Mesenchymal stem cell (in vitro differentiated cells and primary cell): ENCODE measurements at regions not wholly inside any gene's neighbourhood (a gene's known extent, or its start where the extent isn't known, plus 50 kb on each side); places are given as distances from the start of the nearest gene placed in this dataset.

Source experiments
- DNase-seq: peaks from one replicate; pipeline ENCODE4 v3.0.0-alpha.2; 2013
- H2AFZ ChIP-seq: one replicate; pipeline ENCODE4 v1.6.1; 2013; ENCODE audit warnings: low read depth, mild to moderate bottlenecking, control low read depth, inconsistent platforms, low read length, moderate library complexity
- H2AK5ac ChIP-seq: 2 replicates; pipeline ENCODE4 v1.6.1; 2013; ENCODE audit warnings: low read length, moderate library complexity, mild to moderate bottlenecking, inconsistent platforms; ENCODE audit not compliant: severe bottlenecking
- H2BK120ac ChIP-seq: one replicate; pipeline ENCODE4 v1.6.1; 2013; ENCODE audit warnings: low read depth, mild to moderate bottlenecking, inconsistent platforms, low read length, moderate library complexity
- H2BK12ac ChIP-seq, 2 experiments: one replicate each; pipeline ENCODE4 v1.6.1; 2013; ENCODE audit warnings: inconsistent platforms in 2 of 2, low read length in 2 of 2, mild to moderate bottlenecking in 2 of 2, moderate library complexity in 2 of 2, control low read depth in 1 of 2
- H2BK15ac ChIP-seq: one replicate; pipeline ENCODE4 v1.6.1; 2013; ENCODE audit warnings: mild to moderate bottlenecking, low read depth, inconsistent platforms; ENCODE audit not compliant: poor library complexity, severe bottlenecking
- H2BK5ac ChIP-seq: 2 replicates; pipeline ENCODE4 v1.6.1; 2013; ENCODE audit warnings: low read depth, mild to moderate bottlenecking, low read length, control low read depth, inconsistent platforms; ENCODE audit not compliant: poor library complexity, severe bottlenecking
- H3K14ac ChIP-seq, 2 experiments: one replicate each; pipeline ENCODE4 v1.6.1; 2013; ENCODE audit warnings: inconsistent platforms in 2 of 2, low read length in 2 of 2, control low read depth in 1 of 2, mild to moderate bottlenecking in 1 of 2, moderate library complexity in 1 of 2
- H3K18ac ChIP-seq, 2 experiments: one replicate each; pipeline ENCODE4 v1.6.1; 2013; ENCODE audit warnings: inconsistent platforms in 2 of 2, low read length in 2 of 2, control low read depth in 1 of 2, low read depth in 1 of 2, mild to moderate bottlenecking in 1 of 2
- H3K23ac ChIP-seq, 2 experiments: one replicate each; pipeline ENCODE4 v1.6.1; 2013; ENCODE audit warnings: inconsistent platforms in 2 of 2, low read length in 2 of 2, mild to moderate bottlenecking in 2 of 2, moderate library complexity in 2 of 2, control low read depth in 1 of 2
- H3K27ac ChIP-seq: 2 replicates; pipeline ENCODE4 v1.5.1; 2013; ENCODE audit warnings: mild to moderate bottlenecking, moderate library complexity, low read length, control low read depth, inconsistent platforms; ENCODE audit not compliant: poor library complexity, severe bottlenecking
- H3K27me3 ChIP-seq, 2 experiments: 2 replicates each; pipeline versions ENCODE4 v1.6.1 to v1.7.0; 2013; ENCODE audit warnings: low read length in 2 of 2, mild to moderate bottlenecking in 2 of 2, moderate library complexity in 2 of 2, control low read depth in 1 of 2, inconsistent platforms in 1 of 2; ENCODE audit not compliant: control insufficient read depth in 1 of 2, insufficient read depth in 1 of 2
- H3K36me3 ChIP-seq, 2 experiments: 2 replicates each; pipeline versions ENCODE4 v1.6.1 to v1.7.0; 2013; ENCODE audit warnings: low read length in 2 of 2, control low read depth in 1 of 2, inconsistent platforms in 1 of 2, low read depth in 1 of 2, mild to moderate bottlenecking in 1 of 2; ENCODE audit not compliant: insufficient read depth in 2 of 2, control insufficient read depth in 1 of 2
- H3K4ac ChIP-seq, 2 experiments: one replicate each; pipeline ENCODE4 v1.6.1; 2013; ENCODE audit warnings: inconsistent platforms in 2 of 2, low read length in 2 of 2, mild to moderate bottlenecking in 2 of 2, moderate library complexity in 2 of 2, control low read depth in 1 of 2, low read depth in 1 of 2
- H3K4me1 ChIP-seq: 2 replicates; pipeline ENCODE4 v1.6.1; 2013; ENCODE audit warnings: low read depth, low read length, control low read depth; ENCODE audit not compliant: control insufficient read depth, insufficient read depth
- H3K4me2 ChIP-seq: 2 replicates; pipeline ENCODE4 v1.6.1; 2013; ENCODE audit warnings: low read length, mild to moderate bottlenecking, inconsistent platforms; ENCODE audit not compliant: poor library complexity, severe bottlenecking
- H3K4me3 ChIP-seq, 2 experiments: 2 replicates each; pipeline versions ENCODE4 v1.5.1 to v1.7.0; 2013; ENCODE audit warnings: low read length in 2 of 2, mild to moderate bottlenecking in 2 of 2, control low read depth in 1 of 2, low read depth in 1 of 2; ENCODE audit not compliant: insufficient read depth in 1 of 2
- H3K79me1 ChIP-seq: replicated peaks from 2 replicates; pipeline ENCODE4 v1.6.1; 2013; ENCODE audit warnings: mild to moderate bottlenecking, control low read depth, low read length, inconsistent platforms; ENCODE audit not compliant: poor library complexity, severe bottlenecking
- H3K9ac ChIP-seq: 2 replicates; pipeline ENCODE4 v1.7.0; 2013; ENCODE audit warnings: mild to moderate bottlenecking, low read length, moderate library complexity
- H3K9me3 ChIP-seq: 2 replicates; pipeline ENCODE4 v1.7.0; 2013; ENCODE audit warnings: mild to moderate bottlenecking, low read length; ENCODE audit not compliant: control insufficient read depth
- H4K8ac ChIP-seq: one replicate; pipeline ENCODE4 v1.6.1; 2013; ENCODE audit warnings: inconsistent platforms, mild to moderate bottlenecking, low read length, moderate library complexity
- H4K91ac ChIP-seq: one replicate; pipeline ENCODE4 v1.6.1; 2013; ENCODE audit warnings: mild to moderate bottlenecking, low read length, inconsistent platforms
- WGBS: methylation state at CpG from one replicate; pipeline ENCODE4 v1.1.7; 2013; ENCODE audit warnings: mixed read lengths; 5-methylcytosine and 5-hydroxymethylcytosine counted together

GRCh38 chr1:204736836-204737235 lies 51.3 kb upstream of the LRRN2 start:
- no peak overlapping the region for H3K4me3 ChIP-seq
- H3K36me3 ChIP-seq, result no peaks in the 10 kb centered on the region
- H3K18ac ChIP-seq, result no peak overlapping the region
- no peak overlapping the region for H3K14ac ChIP-seq
- H2BK15ac ChIP-seq, result no peak overlapping the region
- peaks cover 5 to 65% of the 10 kb centered on the region in 2 experiments for H3K27me3 ChIP-seq
- no peaks in the 10 kb centered on the region for H3K4me1 ChIP-seq
- no peak overlapping the region for H3K23ac ChIP-seq
- H4K91ac ChIP-seq, result no peak overlapping the region
- no peak for DNase-seq
- H2BK12ac ChIP-seq, result no peak overlapping the region
- H2BK120ac ChIP-seq, result no peak overlapping the region
- H4K8ac ChIP-seq, result no peak overlapping the region
- H3K79me1 ChIP-seq, result no peaks in the 10 kb centered on the region
- 83% methylated on average over 2 of the region's 3 CpGs for WGBS
- peaks cover 23% of the 10 kb centered on the region for H3K9me3 ChIP-seq
- no peak overlapping the region for H2AK5ac ChIP-seq
- no peak overlapping the region for H3K4me2 ChIP-seq
- H3K9ac ChIP-seq, result no peak overlapping the region
- no peak overlapping the region for H3K27ac ChIP-seq
- H2AFZ ChIP-seq, result no peak overlapping the region
- H2BK5ac ChIP-seq, result no peak overlapping the region
- H3K4ac ChIP-seq, result no peak overlapping the region

DNA sequence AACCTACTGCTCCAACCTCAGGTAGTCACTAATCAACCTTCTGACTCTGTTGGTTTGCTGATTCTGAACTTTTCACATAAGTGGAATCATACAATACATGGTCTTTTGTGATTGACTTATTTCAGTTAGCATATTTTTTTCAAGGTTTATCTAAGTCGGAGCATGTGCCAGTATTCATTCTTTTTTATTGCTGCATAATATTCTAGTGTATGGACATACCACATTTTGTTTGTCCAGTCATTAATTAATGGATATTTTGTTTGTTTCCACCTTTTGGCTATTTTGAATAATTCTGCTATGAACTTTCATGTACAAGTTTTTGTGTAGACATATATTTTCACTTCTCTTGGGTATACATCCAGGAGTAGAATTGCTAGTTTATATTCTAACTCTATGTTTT lies 53.0 kb upstream of the LRRN2 start:
- no peaks in the 10 kb centered on the region for H3K79me1 ChIP-seq
- no peak overlapping the region for H3K4me2 ChIP-seq
- H3K4me1 ChIP-seq, result no peaks in the 10 kb centered on the region
- H3K4ac ChIP-seq, result no peak overlapping the region
- H3K27ac ChIP-seq, result no peak overlapping the region
- H2BK5ac ChIP-seq, result no peak overlapping the region
- H3K14ac ChIP-seq, result no peak overlapping the region
- H3K9me3 ChIP-seq, result peaks cover 23% of the 10 kb centered on the region
- no peak overlapping the region for H3K18ac ChIP-seq
- no peak overlapping the region for H3K23ac ChIP-seq
- no peak for DNase-seq
- no peak overlapping the region for H2AK5ac ChIP-seq
- H2BK12ac ChIP-seq, result no peak overlapping the region
- H3K27me3 ChIP-seq, result peaks cover 8 to 65% of the 10 kb centered on the region in 2 experiments
- no peaks in the 10 kb centered on the region for H3K36me3 ChIP-seq
- no peak overlapping the region for H2BK15ac ChIP-seq
- WGBS, result no CpG with 5 or more reads among the region's 1 CpG
- H4K91ac ChIP-seq, result no peak overlapping the region
- no peak overlapping the region for H3K9ac ChIP-seq
- no peak overlapping the region for H4K8ac ChIP-seq
- H2BK120ac ChIP-seq, result no peak overlapping the region
- H3K4me3 ChIP-seq, result no peak overlapping the region
- no peak overlapping the region for H2AFZ ChIP-seq

DNA sequence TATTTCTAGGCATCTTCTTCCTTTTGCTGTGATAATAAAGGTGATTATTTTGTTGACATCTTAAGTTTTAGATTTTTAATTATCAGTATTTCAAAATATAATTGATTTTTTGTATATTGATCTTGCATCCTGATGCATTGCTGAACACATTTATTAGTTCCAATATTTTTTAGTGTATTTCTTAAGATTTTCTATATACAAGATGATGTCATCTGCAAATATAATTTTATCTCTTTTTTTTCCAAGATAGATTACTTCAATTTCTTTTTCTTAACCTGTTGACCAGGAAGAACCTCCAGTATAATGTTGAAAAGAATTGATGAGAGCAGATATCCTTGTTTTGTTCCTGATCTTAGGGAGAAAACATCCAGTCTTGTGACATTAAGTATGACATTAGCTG lies 54.8 kb upstream of the LRRN2 start:
- H3K36me3 ChIP-seq, result no peaks in the 10 kb centered on the region
- DNase-seq, result no peak
- H3K4me2 ChIP-seq, result no peak overlapping the region
- H4K8ac ChIP-seq, result no peak overlapping the region
- no peak overlapping the region for H3K23ac ChIP-seq
- no peak overlapping the region for H3K9ac ChIP-seq
- no peak overlapping the region for H2AK5ac ChIP-seq
- H3K27ac ChIP-seq, result no peak overlapping the region
- H3K27me3 ChIP-seq, result peaks cover 15 to 65% of the 10 kb centered on the region in 2 experiments
- H2BK12ac ChIP-seq, result no peak overlapping the region
- no peaks in the 10 kb centered on the region for H3K4me1 ChIP-seq
- H3K18ac ChIP-seq, result no peak overlapping the region
- no peak overlapping the region for H2BK5ac ChIP-seq
- H3K9me3 ChIP-seq, result peaks cover 17% of the 10 kb centered on the region
- no peak overlapping the region for H2BK15ac ChIP-seq
- H2AFZ ChIP-seq, result no peak overlapping the region
- H3K79me1 ChIP-seq, result no peaks in the 10 kb centered on the region
- no peak overlapping the region for H3K4ac ChIP-seq
- no peak overlapping the region for H3K4me3 ChIP-seq
- no peak overlapping the region for H2BK120ac ChIP-seq
- H4K91ac ChIP-seq, result no peak overlapping the region
- H3K14ac ChIP-seq, result no peak overlapping the region

DNA sequence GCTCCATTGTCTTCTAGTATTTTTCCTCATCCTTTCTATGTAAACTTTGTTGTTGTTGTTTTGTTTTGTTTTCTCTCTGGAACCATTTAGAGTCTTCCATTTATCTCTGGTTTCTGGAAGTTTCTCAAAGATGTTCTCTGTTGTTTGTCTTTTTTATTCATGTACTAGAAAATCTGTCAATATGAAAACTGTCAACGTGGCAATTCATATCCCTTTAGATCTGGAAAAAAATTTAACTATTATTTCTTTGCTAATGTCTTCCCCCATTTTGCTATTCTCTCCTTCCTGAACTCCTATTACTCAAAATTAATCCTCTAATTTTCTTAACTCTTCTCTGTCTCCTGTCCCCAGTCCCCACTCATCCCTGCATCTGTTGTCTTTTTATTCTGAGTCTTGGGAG lies 55.9 kb upstream of the LRRN2 start:
- H3K9me3 ChIP-seq, result peaks cover 17% of the 10 kb centered on the region
- H3K4me1 ChIP-seq, result no peaks in the 10 kb centered on the region
- H3K4me2 ChIP-seq, result no peak overlapping the region
- H4K8ac ChIP-seq, result no peak overlapping the region
- H2AFZ ChIP-seq, result no peak overlapping the region
- no peak overlapping the region for H3K27ac ChIP-seq
- no peak overlapping the region for H2AK5ac ChIP-seq
- no peak overlapping the region for H2BK12ac ChIP-seq
- no peak overlapping the region for H2BK120ac ChIP-seq
- H3K4me3 ChIP-seq, result no peak overlapping the region
- H3K36me3 ChIP-seq, result no peaks in the 10 kb centered on the region
- no peak overlapping the region for H3K18ac ChIP-seq
- H3K23ac ChIP-seq, result no peak overlapping the region
- no peak overlapping the region for H3K4ac ChIP-seq
- no peak overlapping the region for H2BK5ac ChIP-seq
- H3K27me3 ChIP-seq, result peaks cover 15 to 56% of the 10 kb centered on the region in 2 experiments
- H3K9ac ChIP-seq, result no peak overlapping the region
- no peak overlapping the region for H3K14ac ChIP-seq
- WGBS, result 50% methylated on average over 1 of the region's 1 CpG
- no peak overlapping the region for H2BK15ac ChIP-seq
- H4K91ac ChIP-seq, result no peak overlapping the region
- DNase-seq, result no peak
- no peaks in the 10 kb centered on the region for H3K79me1 ChIP-seq
